H1 (cell line): ENCODE measurements at regions not wholly inside any gene's neighbourhood (a gene's known extent, or its start where the extent isn't known, plus 50 kb on each side); places are given as distances from the start of the nearest gene placed in this dataset.

ENCODE experiments used
- BRCA1 ChIP-seq: IDR thresholded peaks from 2 replicates; pipeline ENCODE4 v1.6.1; 2012; ENCODE audit warnings: low read depth, low read length, improper control_type of control experiment
- CHD2 ChIP-seq: IDR thresholded peaks from 2 replicates; pipeline ENCODE4 v1.6.1; 2012; ENCODE audit warnings: low read length, improper control_type of control experiment
- CHD7 ChIP-seq: fragments of 300-600 bp; sonication (generic); IDR thresholded peaks from 2 replicates; pipeline ENCODE4 v1.7.1; 2012; ENCODE audit warnings: low read length, moderate library complexity, mild to moderate bottlenecking, inconsistent platforms; ENCODE audit not compliant: insufficient replicate concordance
- GABPA ChIP-seq: IDR thresholded peaks from 2 replicates; pipeline ENCODE4 v1.6.1; 2011; ENCODE audit warnings: mild to moderate bottlenecking, low read length, moderate library complexity, borderline replicate concordance; ENCODE audit not compliant: insufficient read depth
- HDAC2 ChIP-seq, 2 experiments: fragments of 300-600 bp in 1 of 2; sonication (generic) in 1 of 2; IDR thresholded peaks; 2 replicates each; pipeline ENCODE4 v1.6.1; 2011 to 2012; ENCODE audit warnings: low read depth in 2 of 2, low read length in 2 of 2, mild to moderate bottlenecking in 2 of 2, moderate library complexity in 2 of 2, borderline replicate concordance in 1 of 2, inconsistent platforms in 1 of 2
- MAFK ChIP-seq: IDR thresholded peaks from 2 replicates; pipeline ENCODE4 v1.6.1; 2012; ENCODE audit warnings: low read depth, mild to moderate bottlenecking, improper control_type of control experiment, low read length
- POLR2AphosphoS5 ChIP-seq: IDR thresholded peaks from 2 replicates; pipeline ENCODE4 v1.6.1; 2011; ENCODE audit warnings: low read depth, low read length
- SIX5 ChIP-seq: IDR thresholded peaks from 2 replicates; pipeline ENCODE4 v1.6.1; 2011; ENCODE audit warnings: mild to moderate bottlenecking, low read depth, low read length
- SP4 ChIP-seq: IDR thresholded peaks from 2 replicates; pipeline ENCODE4 v1.6.1; 2012; ENCODE audit warnings: low read length, inconsistent platforms

- TF ChIP-seq CHD7 (no peak), SIX5 (no peak), SP4 (no peak), GABPA (no peak), BRCA1 (no peak), POLR2AphosphoS5 (no peak), CHD2 (no peak), MAFK (no peak), HDAC2 (IDR thresholded peaks at IDR 0.05; ENCODE audit: borderline replicate concordance in 1 of 2, low read depth in 2 of 2, low read length in 2 of 2) (no peak)
Measured at GRCh38 chr5:105687493-105687892, 1983.2 kb downstream of the EFNA5 start (continued).
